Vagina (tissue), 2 donors: ENCODE measurements at regions not wholly inside any gene's neighbourhood (a gene's known extent, or its start where the extent isn't known, plus 50 kb on each side); places are given as distances from the start of the nearest gene placed in this dataset.

ENCODE experiments used
- DNase-seq, 2 donors: peaks; one replicate each; pipeline ENCODE4 v3.0.0-alpha.2; 2017; ENCODE audit errors: extremely low spot score in 2 of 2
- H3K27ac ChIP-seq: fragments of 200-600 bp; sonication (generic); one replicate; pipeline ENCODE4 v1.5.1; 2019
- H3K27me3 ChIP-seq: fragments of 200-600 bp; sonication (generic); one replicate; pipeline ENCODE4 v1.5.1; 2019
- H3K36me3 ChIP-seq, 2 donors: fragments of 200-600 bp; sonication (generic); one replicate each; pipeline ENCODE4 v1.5.1; 2017 to 2019
- H3K4me1 ChIP-seq: fragments of 200-600 bp; sonication (generic); one replicate; pipeline ENCODE4 v1.5.1; 2019
- H3K4me3 ChIP-seq, 2 donors: fragments of 200-600 bp; sonication (generic); 1 replicate in 1 of 2; 2 replicates in 1 of 2; pipeline ENCODE4 v1.5.1; 2016 to 2019
- H3K9me3 ChIP-seq: fragments of 200-600 bp; sonication (generic); one replicate; pipeline ENCODE4 v1.5.1; 2019
- CTCF ChIP-seq, 3 experiments: fragments of 450-650 bp in 2 of 3; fragments of 200-600 bp in 1 of 3; sonication (generic) in 1 of 3; IDR thresholded peaks; one replicate each; pipeline ENCODE4 v1.5.1; 2017 to 2019; ENCODE audit warnings: antibody characterized with exemption in 3 of 3, mild to moderate bottlenecking in 2 of 3, moderate library complexity in 2 of 3
- POLR2A ChIP-seq, 2 donors: fragments of 450-650 bp; IDR thresholded peaks; one replicate each; pipeline ENCODE4 v1.6.1; 2017; ENCODE audit warnings: antibody characterized with exemption in 2 of 2, mild to moderate bottlenecking in 2 of 2, moderate library complexity in 2 of 2
- POLR2AphosphoS5 ChIP-seq, 2 donors: sonication (generic); formaldehyde crosslinking; IDR thresholded peaks; one replicate each; pipeline ENCODE4 v1.9.0; 2017; ENCODE audit warnings: antibody characterized with exemption in 2 of 2, mild to moderate bottlenecking in 2 of 2, low read depth in 1 of 2; ENCODE audit not compliant: insufficient read depth in 1 of 2
- intact Hi-C: fragments of 100-400 bp; cut with DNase I; formaldehyde crosslinking; loops from one replicate; pipeline ENCODE4 v1.15.1; 2023

DNA sequence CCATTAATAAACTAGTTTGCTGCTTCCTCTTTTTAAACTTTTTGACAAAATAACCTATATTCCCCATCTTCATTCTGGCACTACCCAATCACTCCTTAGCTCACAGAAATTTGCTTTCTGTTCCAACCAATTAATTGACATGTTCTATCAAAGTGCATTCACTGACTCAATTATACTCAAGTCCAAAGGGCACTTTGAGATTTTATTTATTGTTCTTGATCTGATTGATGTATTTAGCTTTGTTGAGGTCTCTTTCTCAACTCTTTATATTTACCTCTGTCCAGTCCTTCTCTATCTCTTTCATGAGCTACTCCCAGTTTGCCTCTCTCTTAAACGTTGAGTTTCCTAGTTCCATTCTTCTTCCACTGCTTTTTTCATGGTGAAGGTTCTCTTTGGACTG is 104.4 kb upstream of the TENT5A start:
- Histone ChIP-seq H3K36me3 (no peaks in the 10 kb centered on the region), H3K4me1 (no peaks in the 10 kb centered on the region), H3K9me3 (no peaks in the 10 kb centered on the region), H3K27ac (no peak overlapping the region), H3K4me3 (no peak overlapping the region), H3K27me3 (no peaks in the 10 kb centered on the region)
- no peak for DNase-seq
- intact Hi-C loops = no loop called here
- no peak for TF ChIP-seq POLR2A (IDR thresholded peaks at IDR 0.05)

DNA sequence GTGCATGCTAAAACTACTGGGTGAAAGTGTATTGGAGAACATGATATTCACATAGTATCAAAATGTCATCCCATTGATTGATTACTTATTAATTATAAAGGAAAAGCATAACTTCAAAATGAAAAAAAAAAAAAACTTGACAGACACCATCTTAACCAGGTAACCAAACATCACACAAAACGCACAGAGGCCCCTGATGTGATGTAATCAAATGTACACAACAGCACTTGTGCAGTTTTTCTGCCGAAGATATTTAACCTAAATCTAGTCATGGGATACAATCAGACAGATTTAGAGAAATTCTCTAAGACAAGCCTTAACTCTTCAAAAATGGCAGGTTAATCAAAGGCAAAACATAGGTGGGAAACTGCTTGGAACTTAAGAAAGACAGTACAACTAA is 102.0 kb upstream of the TENT5A start:
- H3K36me3 ChIP-seq = no peaks in the 10 kb centered on the region
- H3K9me3 ChIP-seq = no peaks in the 10 kb centered on the region
- TF ChIP-seq POLR2A (IDR thresholded peaks at IDR 0.05) (no peak), CTCF (IDR thresholded peaks at IDR 0.05) (no peak), POLR2AphosphoS5 (IDR thresholded peaks at IDR 0.05; ENCODE audit: insufficient read depth in 1 of 2, low read depth in 1 of 2) (no peak)
- H3K27ac ChIP-seq = no peak overlapping the region
- H3K27me3 ChIP-seq = no peaks in the 10 kb centered on the region
- intact Hi-C loops = no loop called here
- H3K4me1 ChIP-seq = no peaks in the 10 kb centered on the region
- no peak for DNase-seq
- H3K4me3 ChIP-seq = no peak overlapping the region

- H3K4me3 ChIP-seq = no peak overlapping the region
- H3K36me3 ChIP-seq = no peaks in the 10 kb centered on the region
- no peak overlapping the region for H3K27ac ChIP-seq
- TF ChIP-seq CTCF (IDR thresholded peaks at IDR 0.05) (no peak), POLR2A (IDR thresholded peaks at IDR 0.05) (no peak), POLR2AphosphoS5 (IDR thresholded peaks at IDR 0.05; ENCODE audit: insufficient read depth in 1 of 2, low read depth in 1 of 2) (no peak)
- intact Hi-C loops = no loop called here
- H3K9me3 ChIP-seq = no peaks in the 10 kb centered on the region
- H3K4me1 ChIP-seq = no peaks in the 10 kb centered on the region
- DNase-seq = no peak
- H3K27me3 ChIP-seq = no peaks in the 10 kb centered on the region
Measured at GRCh38 chr6:81853975-81854374, 101.5 kb upstream of the TENT5A start.

- Histone ChIP-seq H3K36me3 (no peaks in the 10 kb centered on the region), H3K9me3 (no peaks in the 10 kb centered on the region), H3K4me1 (no peaks in the 10 kb centered on the region), H3K27me3 (no peaks in the 10 kb centered on the region), H3K4me3 (no peak overlapping the region), H3K27ac (no peak overlapping the region)
- intact Hi-C loops = no loop called here
- no peak for DNase-seq
- TF ChIP-seq CTCF (IDR thresholded peaks at IDR 0.05) = no peak
- no peak for TF ChIP-seq POLR2AphosphoS5 (IDR thresholded peaks at IDR 0.05; ENCODE audit: insufficient read depth in 1 of 2, low read depth in 1 of 2)
- TF ChIP-seq POLR2A (IDR thresholded peaks at IDR 0.05) = no peak
Measured at GRCh38 chr6:81849248-81849647, 96.8 kb upstream of the TENT5A start.

- Histone ChIP-seq H3K4me3 (no peak overlapping the region), H3K27me3 (no peaks in the 10 kb centered on the region), H3K36me3 (no peaks in the 10 kb centered on the region), H3K4me1 (no peaks in the 10 kb centered on the region), H3K27ac (no peak overlapping the region), H3K9me3 (no peaks in the 10 kb centered on the region)
- TF ChIP-seq POLR2A (IDR thresholded peaks at IDR 0.05) (no peak), CTCF (IDR thresholded peaks at IDR 0.05) (no peak), POLR2AphosphoS5 (IDR thresholded peaks at IDR 0.05; ENCODE audit: insufficient read depth in 1 of 2, low read depth in 1 of 2) (no peak)
- DNase-seq = no peak
- intact Hi-C loops = no loop called here
Measured at GRCh38 chr6:81847866-81848265, 95.4 kb upstream of the TENT5A start.

- intact Hi-C loops = no loop called here
- no peak overlapping the region for H3K27ac ChIP-seq
- TF ChIP-seq CTCF (IDR thresholded peaks at IDR 0.05) (no peak), POLR2AphosphoS5 (IDR thresholded peaks at IDR 0.05; ENCODE audit: insufficient read depth in 1 of 2, low read depth in 1 of 2) (no peak), POLR2A (IDR thresholded peaks at IDR 0.05) (no peak)
Measured at GRCh38 chr6:81844686-81845085, 92.2 kb upstream of the TENT5A start.

More at GRCh38 chr6:81844686-81845085, 92.2 kb upstream of the TENT5A start:
- no peak for DNase-seq
- H3K4me1 ChIP-seq = no peaks in the 10 kb centered on the region
- no peaks in the 10 kb centered on the region for H3K27me3 ChIP-seq
- H3K36me3 ChIP-seq = no peaks in the 10 kb centered on the region
- H3K9me3 ChIP-seq = no peaks in the 10 kb centered on the region
- H3K4me3 ChIP-seq = no peak overlapping the region
